ENCODE measurements at regions not wholly inside any gene's neighbourhood (a gene's known extent, or its start where the extent isn't known, plus 50 kb on each side); places are given as distances from the start of the nearest gene placed in this dataset.

DNA sequence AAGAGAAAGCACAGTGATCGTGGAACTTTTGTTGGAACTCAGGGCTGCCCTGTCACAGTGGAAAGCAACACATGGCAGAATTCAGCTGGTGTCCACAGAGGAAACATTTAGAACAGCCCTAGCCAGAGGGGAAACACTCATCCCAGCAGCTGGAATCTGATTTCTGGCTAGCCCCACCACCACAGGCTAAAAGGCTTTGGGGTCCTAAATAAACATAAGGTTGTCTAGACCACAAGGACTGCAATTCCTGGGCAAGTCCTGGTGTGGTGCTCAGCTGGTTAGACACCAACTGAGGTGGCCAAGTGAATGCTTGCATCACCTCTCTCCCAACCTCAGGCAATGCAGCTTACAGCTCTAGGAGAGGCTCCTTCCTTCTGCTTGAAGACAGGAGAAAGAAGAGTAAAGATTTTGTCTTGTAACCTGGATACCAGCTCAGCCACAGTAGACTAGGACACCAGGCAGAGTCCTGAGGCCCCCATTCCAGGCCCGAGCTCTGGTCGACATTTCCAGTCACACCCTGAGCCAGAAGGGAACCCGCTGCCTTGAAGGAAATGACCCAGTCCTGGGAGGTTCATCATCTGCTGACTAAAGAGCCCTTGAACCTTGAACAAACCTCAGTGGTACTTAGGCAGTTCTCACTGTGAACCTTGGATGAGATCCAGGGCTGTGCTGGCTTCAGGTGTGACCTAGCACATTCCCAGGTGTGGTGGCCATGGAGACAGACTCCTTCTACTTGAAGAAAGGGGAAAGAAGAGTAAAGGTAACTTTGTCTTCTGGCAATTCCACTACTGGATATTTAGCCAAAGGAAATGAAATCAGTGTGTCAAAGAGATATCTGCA, 85.4 kb upstream of the PLXNC1 start:
- no peak for DNase-seq (ENCODE audit: low spot score)

DNA sequence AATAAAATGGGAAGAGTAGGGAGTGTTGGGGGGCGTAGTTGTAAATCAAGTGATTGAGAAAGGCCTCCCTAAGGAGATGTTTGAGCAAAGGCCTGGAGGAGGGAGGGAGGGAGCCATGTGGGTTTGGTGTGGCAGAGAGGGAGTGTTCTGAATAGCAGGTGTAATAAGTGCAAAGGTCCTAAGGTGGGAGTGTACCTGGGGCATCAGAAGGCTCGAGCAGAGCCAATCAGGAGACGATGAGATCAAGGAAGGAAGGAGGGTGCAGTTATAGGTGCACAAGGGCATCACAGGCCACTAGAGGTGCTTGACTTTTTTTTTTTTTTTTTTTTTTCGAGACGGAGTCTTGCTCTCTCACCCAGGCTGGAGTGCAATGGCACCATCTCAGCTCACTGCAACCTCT, 77.9 kb upstream of the PLXNC1 start:
- DNase-seq (ENCODE audit: low spot score) = no peak

DNA sequence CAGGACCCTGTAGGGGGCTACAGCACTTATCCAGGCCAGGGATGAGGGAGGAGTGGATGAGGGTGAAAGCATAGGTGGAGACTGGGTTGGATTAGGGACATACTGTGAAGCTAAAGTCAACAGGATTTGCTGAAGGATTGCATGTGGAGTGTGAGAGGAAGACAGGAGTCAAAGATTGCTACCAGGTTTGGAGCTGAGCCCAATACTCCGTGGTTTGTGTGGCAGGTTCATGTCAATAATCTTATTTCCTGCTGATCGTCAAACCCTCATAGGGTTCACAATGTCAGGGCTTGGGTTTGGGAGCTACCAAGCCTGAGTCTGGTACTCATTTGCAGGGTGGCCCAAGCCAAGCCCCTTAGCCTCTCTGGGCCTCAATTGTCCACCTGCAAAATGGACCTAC, 77.1 kb upstream of the PLXNC1 start:
- DNase-seq (ENCODE audit: low spot score) = no peak

DNA sequence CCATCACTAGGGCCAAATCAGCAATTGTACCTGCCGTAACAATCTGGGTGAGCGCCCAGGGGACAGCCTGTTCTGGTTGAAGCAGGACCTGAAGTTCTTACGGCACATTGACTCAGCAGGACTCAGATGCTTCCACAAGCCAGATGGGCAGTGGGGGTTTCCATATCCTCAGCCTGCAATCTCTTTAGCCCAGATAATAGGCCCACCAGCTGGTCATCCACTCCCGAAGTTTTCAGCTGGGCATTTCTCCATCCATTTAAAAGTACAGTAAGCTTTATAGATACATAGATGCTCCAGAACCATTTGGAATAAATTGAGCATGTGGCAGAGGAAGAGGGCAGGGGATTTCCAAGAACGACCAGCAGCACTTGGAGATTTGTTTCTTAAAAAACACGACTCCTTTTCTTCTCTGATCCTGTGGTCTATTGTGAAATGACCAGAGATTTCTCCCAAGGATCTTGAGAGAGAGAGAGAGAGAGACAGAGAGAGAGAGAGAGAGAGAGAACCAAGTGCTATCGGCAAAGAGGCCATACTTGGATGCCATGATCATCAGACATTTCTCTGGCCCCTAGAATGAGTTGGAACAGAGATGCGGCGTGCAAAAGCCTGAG, 74.8 kb upstream of the PLXNC1 start:
- DNase-seq (ENCODE audit: low spot score) = no peak

DNA sequence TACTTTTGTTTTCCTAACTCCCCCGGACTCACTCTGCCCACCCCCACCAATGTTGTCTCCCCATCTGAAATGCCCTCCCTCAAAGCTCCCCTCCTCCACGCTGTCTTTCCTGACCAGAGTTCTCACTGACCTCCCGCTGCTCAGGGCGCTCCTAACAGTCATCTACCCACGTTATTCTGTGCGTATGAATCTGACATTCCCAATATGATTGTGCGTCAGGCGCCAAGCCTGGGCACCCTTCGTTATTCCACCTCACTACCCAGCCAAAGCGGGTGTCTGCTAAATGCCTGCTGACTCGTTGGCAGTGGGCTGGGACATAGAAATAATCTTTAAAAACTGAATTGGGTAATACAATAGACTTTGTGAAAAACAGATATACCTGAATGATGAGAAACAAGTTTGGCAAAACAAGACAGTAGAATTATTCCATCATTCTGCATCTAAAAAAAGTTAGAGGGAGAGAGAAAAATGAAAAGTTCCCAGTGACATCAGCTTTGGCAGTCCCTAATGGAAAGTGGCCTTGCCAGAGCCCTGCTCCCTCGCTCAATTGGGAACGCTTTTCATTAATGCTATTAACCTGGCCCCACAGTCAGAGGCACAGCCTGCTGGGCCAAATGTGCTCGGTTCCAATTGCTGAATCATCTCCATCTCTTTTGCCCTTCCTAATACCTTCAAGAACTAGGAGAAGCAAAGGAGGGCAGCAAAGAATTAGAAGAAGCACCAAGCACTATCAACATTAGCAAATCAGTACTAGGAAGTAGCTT, 74.0 kb upstream of the PLXNC1 start:
- DNase-seq (ENCODE audit: low spot score) = peak; percentile 65

DNA sequence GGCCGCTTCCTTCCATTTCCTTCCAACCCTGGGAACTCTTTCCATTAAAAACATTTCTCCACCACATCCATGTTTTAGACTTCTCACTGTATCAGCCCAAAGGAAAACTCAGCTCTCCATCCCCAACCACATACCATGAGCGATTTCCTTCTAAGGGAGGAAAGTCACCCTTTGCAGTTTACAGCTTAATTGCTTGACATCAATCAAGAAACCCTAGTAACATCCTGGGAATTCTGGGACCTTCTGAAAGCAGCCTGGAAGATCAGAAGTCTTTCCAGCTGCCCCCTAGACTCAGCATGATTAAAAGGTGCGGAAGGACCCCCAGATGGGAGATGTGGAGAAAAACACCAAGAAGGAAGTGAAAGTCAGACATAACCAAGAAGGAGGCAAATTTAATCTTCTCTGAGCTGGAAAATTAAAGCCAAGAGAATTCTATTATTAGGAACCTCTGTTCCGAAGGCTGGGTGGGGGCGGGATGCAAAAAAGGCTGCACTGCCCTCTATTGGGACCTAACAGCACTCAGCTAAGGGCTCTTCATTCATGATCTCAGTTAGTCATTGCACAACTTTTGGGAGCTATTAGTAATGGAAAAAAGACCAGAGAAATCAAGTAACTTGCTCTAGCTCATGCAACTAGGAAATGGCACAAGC, 73.3 kb upstream of the PLXNC1 start:
- DNase-seq (ENCODE audit: low spot score) = peak; percentile 74

DNA sequence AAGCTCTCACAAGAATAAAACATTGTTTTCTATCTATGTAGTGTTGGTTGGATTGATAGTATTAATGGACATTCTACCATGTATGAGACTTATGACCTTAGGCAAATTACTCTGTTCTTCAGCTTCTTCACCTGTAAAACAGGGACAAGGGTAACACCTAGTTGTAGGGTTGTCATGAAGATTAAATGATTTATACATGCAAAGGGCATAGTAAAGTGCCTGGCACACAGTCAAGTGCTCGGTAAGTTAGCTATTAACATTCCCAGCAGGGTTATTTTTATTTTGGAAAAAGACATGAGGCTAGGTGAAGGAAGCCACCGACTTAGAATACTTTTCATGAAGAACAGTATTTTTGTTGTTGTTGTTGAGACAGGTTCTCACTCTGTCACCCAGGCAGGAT, 71.2 kb upstream of the PLXNC1 start:
- no peak for DNase-seq (ENCODE audit: low spot score)

DNA sequence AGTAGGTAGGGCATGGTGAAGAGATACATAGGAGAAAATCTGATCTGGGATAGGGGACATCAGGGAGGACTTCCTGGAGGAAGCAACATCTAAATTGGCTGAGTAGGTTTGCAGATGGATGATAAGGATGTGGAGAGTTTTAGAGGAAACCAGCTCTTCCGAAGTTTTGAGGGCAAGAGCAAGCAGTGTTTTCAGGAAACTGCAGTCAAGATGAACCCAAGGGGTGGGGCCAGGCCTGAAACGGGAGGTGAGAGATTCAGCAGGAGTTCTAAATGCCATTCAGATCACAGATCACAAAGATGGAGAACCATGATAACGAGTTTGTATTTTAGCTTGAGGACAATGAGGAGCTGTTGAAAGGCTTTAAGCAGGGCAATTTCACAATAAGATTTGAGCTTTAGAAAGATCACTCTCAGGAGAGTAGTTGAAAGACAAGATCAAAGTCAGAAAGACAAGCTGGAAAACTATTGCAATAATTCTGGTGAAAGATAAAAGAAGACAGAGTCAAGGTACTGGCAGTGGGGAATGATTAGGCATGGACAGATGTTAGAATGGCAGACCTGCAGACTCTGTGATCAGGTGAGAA, 70.1 kb upstream of the PLXNC1 start:
- DNase-seq (ENCODE audit: low spot score) = no peak

DNA sequence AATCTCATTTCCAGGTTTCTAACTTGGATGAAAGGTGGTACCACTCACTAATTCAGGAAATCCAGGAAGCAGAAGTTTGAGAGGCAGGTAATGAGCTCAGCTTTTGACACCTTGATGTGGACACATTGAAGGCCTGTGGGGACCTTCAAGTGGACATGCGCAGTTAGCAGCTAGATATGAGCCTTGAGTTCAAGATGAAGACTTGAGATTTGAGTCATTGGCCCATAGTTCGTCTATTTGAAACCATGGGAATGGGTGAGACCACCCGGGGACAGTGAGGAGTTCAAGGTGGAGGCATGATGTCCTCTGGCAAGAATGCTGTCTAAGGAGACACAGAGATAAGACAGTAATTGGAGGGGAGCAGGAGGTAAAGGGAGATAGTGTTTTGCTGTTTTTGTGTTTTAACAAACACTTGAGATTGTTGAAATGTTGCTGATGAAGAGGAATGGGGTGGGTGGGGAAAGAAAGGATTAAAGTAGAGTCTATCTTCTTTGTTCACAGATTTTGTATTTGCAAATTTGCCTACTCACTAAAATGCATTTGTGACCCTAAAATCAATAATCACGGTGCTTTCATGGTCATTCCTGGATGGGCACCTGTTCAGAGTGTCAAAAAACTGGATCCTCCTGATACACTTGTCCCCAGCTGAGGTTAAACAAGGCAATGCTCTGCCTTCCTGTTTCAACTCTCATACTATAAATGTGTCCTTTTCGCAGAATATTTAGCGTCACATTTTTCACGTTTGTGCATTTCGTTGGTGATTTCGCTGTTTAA, 69.5 kb upstream of the PLXNC1 start:
- DNase-seq (ENCODE audit: low spot score) = no peak

DNA sequence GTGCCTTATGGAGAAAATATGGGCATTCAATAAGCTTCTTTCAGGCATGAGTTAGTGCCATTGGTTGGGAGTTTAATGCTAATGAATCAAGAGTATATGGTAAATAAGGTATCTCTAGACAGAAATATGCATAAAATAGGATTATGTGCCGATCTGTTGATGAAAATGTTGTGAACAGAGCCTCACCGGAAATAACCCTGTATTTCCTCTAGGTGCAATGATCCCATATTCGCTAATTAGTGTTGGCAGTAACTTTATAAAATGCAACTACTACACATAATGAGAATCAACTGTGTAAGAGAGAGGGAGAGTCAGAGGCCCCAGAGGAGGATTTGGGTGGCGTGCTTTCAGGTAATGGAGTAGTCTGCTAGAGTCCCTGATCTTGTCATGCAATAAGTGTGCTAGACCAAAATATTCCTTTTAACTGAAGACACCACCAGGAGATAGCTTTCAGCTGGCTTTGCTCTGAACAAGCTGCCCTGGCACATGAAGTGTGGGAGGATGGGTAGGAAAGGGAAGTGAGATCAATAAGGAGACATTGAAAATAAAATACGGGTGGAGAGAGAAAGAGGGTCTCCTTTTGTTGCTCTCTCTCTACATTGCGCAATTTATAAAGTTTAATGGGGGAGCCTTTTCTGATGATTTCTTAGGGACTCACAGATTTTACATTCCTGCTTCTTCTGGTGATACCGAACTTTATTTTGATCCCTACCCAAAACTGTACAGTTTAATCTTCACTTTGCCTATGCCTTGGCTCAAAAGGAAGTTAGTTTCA, 68.6 kb upstream of the PLXNC1 start:
- no peak for DNase-seq (ENCODE audit: low spot score)

DNA sequence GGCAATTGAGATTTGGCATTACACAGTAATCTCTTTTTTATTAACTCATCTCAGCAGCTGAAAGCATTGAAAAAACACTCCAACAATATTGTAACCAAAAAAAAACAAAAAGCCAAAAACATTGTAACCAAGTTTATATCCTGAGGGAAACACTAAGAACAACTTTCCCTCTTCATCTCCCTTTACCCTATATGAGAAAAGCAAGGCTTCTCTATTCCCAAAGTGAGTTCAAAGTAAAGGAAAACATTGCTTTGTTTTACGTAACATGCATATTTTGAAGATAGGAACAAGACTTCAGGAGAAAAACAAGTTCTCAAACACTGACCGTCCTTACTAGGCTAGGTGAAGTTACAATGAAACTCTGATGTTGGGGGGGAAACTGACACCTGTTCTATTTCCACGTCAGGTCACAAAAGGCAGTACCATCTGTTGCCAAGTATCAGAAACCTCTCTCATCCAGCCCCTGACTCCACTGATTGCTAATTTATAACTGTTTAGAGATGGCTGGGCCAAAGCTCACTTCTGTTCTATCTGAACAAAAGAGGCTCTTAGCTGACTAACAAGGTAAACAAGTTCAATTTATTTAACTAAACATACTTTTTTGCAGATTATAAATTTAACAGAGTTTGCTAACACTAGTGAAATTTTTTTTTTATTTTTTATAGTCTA, 67.9 kb upstream of the PLXNC1 start:
- no peak for DNase-seq (ENCODE audit: low spot score)

DNA sequence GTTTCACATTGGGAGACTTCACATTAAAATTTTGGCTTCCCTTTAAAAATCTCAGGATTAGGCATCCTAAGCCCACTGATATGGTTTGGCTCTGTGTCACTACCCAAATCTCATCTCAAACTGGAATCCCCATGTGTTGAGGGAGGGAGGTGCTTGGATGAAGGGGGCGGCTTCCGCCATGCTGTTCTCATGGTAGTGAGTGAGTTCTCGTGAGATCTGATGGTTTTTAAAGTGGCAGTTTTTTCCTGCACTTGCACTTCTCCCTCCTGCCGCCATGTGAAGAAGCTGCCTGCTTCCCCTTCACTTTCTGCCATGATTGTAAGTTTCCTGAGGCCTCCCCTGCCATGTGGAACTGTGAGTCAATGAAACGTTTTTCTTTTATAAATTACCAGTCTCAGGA, 65.7 kb upstream of the PLXNC1 start:
- DNase-seq (ENCODE audit: low spot score) = no peak

DNA sequence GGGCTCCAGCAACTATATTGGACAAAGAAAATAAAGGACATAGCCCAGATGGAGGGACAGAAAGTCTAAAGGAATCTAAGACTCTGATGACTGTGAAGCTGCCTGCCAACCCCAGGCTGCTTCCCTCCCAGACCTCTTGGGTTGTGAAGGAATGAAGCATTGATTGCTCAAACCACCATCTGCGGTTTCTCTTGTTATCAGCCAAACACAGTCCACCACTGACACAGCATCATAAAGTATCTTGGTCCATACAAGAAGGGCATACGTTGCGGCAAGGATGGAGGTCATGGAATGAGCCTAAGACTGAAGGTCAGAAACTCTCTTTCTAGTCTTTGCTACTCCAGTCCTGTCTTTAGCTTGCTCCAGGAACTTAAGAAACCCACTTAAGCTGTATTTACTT, 58.5 kb upstream of the PLXNC1 start:
- no peak for DNase-seq (ENCODE audit: low spot score)

DNA sequence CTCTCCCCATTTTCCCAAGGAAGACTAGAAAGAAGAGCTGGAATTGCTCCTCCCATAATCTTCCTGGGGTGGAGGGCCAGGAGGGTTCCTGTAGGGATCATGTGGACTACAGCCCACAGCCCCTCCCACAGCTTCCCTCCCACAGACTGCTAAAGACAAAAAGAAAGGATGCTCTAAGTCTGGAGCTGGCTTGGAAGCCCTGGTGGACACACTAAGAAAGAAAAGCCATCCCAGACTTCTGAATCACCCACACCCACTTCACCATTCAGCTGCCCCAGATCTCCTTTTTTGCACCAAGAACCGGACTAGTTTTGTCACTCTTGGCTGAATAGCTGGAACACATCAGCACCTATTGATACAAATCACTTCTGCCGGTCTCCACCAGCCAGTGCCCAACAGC, 56.8 kb upstream of the PLXNC1 start:
- DNase-seq (ENCODE audit: low spot score) = no peak

DNA sequence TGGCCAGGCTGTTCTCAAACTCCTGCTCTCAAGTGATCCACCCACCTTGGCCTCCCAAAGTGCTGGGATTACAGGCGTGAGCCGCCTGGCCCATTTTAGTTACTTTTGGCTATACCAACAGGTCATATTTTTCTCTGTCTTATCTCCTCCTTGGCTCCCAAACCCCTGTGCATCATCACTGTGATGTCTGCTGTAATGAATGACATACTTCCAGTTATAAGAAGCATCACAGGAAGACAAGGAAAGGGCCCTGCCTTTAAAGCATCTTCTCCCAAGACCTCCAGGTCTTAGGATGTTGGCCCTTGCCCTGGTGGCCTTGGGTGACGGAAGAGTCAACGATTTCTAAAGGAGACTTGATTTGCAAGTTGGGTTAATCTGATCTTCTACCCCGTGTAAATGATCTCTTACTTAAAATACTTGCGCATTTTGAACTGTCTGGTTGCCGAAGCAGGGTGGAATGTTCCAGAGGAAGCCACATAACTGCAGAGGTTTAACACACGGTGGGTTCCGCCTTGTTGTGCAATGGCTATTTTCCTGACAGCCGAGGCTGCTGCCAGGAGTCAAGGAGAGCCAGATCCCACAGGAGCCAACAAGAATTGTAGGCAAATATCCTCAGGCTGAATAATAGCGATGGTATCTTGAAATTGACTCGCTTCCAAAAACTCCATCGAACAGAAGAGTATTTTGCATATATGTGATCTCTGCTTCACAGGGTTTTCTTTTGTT, 55.7 kb upstream of the PLXNC1 start:
- peak; percentile 59 for DNase-seq (ENCODE audit: low spot score)

DNA sequence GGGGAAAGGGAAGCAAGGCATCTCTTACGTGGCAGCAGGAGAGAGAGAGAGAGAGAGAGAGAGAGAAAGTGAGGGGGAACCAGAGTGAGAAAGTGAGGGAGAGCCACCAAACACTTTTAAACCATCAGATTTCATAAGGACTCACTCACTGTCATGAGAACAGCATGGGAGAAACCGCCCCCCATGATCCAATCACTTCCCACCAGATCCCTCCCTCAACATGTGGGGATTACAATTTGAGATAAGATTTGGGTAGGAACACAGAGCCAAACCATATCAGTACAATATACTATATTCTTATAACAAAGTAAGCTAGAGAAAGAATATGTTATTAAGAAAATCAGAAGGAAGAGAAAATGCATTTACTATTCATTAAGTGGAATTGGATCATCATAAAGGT, 53.7 kb upstream of the PLXNC1 start:
- DNase-seq (ENCODE audit: low spot score) = no peak

DNA sequence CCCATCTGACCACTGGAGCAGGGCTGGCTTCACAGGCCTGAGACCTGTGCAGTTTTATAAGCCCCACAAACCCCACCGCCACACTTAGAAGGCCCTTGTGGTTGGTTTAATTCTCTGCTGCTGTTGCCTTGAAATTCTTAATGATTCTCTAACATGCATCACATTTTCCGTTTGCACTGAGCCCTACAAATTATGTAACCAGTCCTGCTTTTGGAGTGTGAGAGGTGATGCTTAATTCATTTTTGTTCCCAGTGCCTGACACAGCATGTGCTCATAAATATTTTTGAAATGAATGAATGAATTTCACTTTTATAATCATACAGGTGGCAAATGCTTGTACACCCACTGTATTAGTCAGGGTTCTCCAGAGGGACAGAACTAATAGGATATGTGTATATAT, 52.8 kb upstream of the PLXNC1 start:
- DNase-seq (ENCODE audit: low spot score) = no peak

DNA sequence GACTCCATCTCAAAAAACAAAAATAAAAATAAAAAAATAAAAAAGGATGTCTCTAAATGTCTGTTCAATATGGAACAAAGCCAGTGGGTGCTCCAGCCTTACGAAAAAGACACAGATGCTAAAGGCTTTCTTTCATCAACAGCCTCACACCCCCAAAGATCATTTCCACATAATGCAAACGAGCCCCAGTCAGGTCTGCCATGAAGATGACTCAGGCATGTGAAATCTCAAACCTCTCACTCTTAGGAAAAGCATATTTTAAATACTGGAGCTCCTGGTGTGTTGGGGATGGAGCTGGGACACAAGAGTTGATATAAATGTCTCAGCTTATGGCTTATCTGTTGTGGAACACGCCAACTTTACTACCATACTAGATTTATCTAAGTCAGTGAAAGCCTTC, 49.9 kb upstream of the PLXNC1 start:
- DNase-seq (ENCODE audit: low spot score) = no peak

All from ureter (tissue), 1 donor.